SK-N-SH treated with all-trans-retinoic acid at 6 μM for 48 hours (cell line): ENCODE measurements at regions not wholly inside any gene's neighbourhood (a gene's known extent, or its start where the extent isn't known, plus 50 kb on each side); places are given as distances from the start of the nearest gene placed in this dataset.

Experiments used
- ARNTL ChIP-seq: fragments of 450-650 bp; formaldehyde crosslinking; IDR thresholded peaks from 2 replicates; pipeline ENCODE4 v1.5.0; 2020; ENCODE audit warnings: low read depth, mild to moderate bottlenecking, moderate library complexity, borderline replicate concordance
- BACH2 ChIP-seq: fragments of 250-450 bp; sonication (Bioruptor Pico); IDR thresholded peaks from 2 replicates; pipeline ENCODE4 v1.9.0; 2021; ENCODE audit warnings: mild to moderate bottlenecking, borderline replicate concordance
- CSDC2 ChIP-seq: fragments of 250-450 bp; sonication (Bioruptor Pico); IDR thresholded peaks from 2 replicates; pipeline ENCODE4 v1.5.0; 2020; ENCODE audit warnings: mild to moderate bottlenecking, moderate library complexity
- ESRRG ChIP-seq: fragments of 250-450 bp; sonication (Bioruptor Pico); IDR thresholded peaks from 2 replicates; pipeline ENCODE4 v1.6.1; 2021; ENCODE audit warnings: mild to moderate bottlenecking
- OSR1 ChIP-seq: fragments of 250-450 bp; sonication (Bioruptor Pico); IDR thresholded peaks from 2 replicates; pipeline ENCODE4 v1.8.0; 2022; ENCODE audit warnings: moderate library complexity, mild to moderate bottlenecking, inconsistent platforms
- RARB ChIP-seq: fragments of 250-450 bp; sonication (Bioruptor Pico); IDR thresholded peaks from 2 replicates; pipeline ENCODE4 v1.8.0; 2021; ENCODE audit warnings: mild to moderate bottlenecking, moderate library complexity
- TCF4 ChIP-seq: fragments of 250-450 bp; sonication (Bioruptor Pico); IDR thresholded peaks from 2 replicates; pipeline ENCODE4 v1.8.0; 2021; ENCODE audit warnings: mild to moderate bottlenecking, moderate library complexity, borderline replicate concordance
- ZC3H10 ChIP-seq: fragments of 250-450 bp; sonication (Bioruptor Pico); IDR thresholded peaks from 2 replicates; pipeline ENCODE4 v1.5.1; 2021; ENCODE audit warnings: mild to moderate bottlenecking, moderate library complexity
- ZFP3 ChIP-seq: fragments of 250-450 bp; sonication (Bioruptor Pico); IDR thresholded peaks from 2 replicates; pipeline ENCODE4 v1.5.0; 2020; ENCODE audit warnings: mild to moderate bottlenecking, moderate library complexity
- ZFP30 ChIP-seq: fragments of 450-650 bp; formaldehyde crosslinking; IDR thresholded peaks from 2 replicates; pipeline ENCODE4 v1.5.0; 2022; ENCODE audit warnings: mild to moderate bottlenecking, moderate library complexity
- ZNF8 ChIP-seq: fragments of 450-650 bp; formaldehyde crosslinking; IDR thresholded peaks from 2 replicates; pipeline ENCODE4 v1.5.0; 2020; ENCODE audit warnings: mild to moderate bottlenecking, moderate library complexity
- TF ChIP-seq, protein P1 (sequence below): fragments of 250-450 bp; sonication (Bioruptor Pico); IDR thresholded peaks from 2 replicates; pipeline ENCODE4 v1.5.1; 2020; ENCODE audit warnings: low read depth, mild to moderate bottlenecking, moderate library complexity
- TF ChIP-seq, protein P2 (sequence below): fragments of 250-450 bp; sonication (Bioruptor Pico); IDR thresholded peaks from 2 replicates; pipeline ENCODE4 v1.8.0; 2020; ENCODE audit warnings: mild to moderate bottlenecking, moderate library complexity, borderline replicate concordance
- TF ChIP-seq, protein P3 (sequence below): fragments of 250-450 bp; sonication (Bioruptor Pico); IDR thresholded peaks from 2 replicates; pipeline ENCODE4 v1.8.0; 2021; ENCODE audit warnings: low read depth, mild to moderate bottlenecking, moderate library complexity, borderline replicate concordance

DNA sequence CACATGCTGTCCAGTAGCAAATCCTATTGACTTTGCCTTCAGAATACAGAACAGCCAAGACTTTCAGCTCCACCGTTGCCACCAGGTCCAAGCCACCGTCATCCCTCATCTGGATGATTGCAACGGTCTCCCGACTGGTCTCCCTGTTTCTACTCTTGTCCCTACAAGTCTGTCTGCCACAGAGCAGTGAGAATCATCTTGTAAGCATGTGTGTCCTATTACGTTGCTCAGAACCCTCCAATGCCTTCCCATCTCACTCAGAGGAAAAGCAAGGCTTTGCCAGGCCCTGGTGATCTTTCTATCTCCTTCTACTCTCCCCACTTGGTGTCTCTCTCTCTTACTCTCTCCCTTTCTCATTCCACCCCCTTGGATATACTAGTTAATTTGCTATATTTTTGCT lies 76.7 kb upstream of the GDNF start:
- TF ChIP-seq ZNF8 (CRISPR knock-in tag) (no peak), TCF4 (CRISPR knock-in tag) (no peak), RARB (no peak), ZFP3 (CRISPR knock-in tag) (no peak), ARNTL (CRISPR knock-in tag) (no peak), ZC3H10 (CRISPR knock-in tag) (no peak), CSDC2 (CRISPR knock-in tag) (no peak), ZFP30 (CRISPR knock-in tag) (no peak), OSR1 (CRISPR knock-in tag) (no peak), ESRRG (CRISPR knock-in tag) (no peak), BACH2 (no peak)
- TF ChIP-seq, protein P1, sequence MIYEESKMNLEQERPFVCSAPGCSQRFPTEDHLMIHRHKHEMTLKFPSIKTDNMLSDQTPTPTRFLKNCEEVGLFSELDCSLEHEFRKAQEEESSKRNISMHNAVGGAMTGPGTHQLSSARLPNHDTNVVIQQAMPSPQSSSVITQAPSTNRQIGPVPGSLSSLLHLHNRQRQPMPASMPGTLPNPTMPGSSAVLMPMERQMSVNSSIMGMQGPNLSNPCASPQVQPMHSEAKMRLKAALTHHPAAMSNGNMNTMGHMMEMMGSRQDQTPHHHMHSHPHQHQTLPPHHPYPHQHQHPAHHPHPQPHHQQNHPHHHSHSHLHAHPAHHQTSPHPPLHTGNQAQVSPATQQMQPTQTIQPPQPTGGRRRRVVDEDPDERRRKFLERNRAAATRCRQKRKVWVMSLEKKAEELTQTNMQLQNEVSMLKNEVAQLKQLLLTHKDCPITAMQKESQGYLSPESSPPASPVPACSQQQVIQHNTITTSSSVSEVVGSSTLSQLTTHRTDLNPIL (CRISPR knock-in tag), result no peak
- TF ChIP-seq, protein P2, sequence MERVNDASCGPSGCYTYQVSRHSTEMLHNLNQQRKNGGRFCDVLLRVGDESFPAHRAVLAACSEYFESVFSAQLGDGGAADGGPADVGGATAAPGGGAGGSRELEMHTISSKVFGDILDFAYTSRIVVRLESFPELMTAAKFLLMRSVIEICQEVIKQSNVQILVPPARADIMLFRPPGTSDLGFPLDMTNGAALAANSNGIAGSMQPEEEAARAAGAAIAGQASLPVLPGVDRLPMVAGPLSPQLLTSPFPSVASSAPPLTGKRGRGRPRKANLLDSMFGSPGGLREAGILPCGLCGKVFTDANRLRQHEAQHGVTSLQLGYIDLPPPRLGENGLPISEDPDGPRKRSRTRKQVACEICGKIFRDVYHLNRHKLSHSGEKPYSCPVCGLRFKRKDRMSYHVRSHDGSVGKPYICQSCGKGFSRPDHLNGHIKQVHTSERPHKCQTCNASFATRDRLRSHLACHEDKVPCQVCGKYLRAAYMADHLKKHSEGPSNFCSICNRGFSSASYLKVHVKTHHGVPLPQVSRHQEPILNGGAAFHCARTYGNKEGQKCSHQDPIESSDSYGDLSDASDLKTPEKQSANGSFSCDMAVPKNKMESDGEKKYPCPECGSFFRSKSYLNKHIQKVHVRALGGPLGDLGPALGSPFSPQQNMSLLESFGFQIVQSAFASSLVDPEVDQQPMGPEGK (CRISPR knock-in tag), result no peak
- TF ChIP-seq, protein P3, sequence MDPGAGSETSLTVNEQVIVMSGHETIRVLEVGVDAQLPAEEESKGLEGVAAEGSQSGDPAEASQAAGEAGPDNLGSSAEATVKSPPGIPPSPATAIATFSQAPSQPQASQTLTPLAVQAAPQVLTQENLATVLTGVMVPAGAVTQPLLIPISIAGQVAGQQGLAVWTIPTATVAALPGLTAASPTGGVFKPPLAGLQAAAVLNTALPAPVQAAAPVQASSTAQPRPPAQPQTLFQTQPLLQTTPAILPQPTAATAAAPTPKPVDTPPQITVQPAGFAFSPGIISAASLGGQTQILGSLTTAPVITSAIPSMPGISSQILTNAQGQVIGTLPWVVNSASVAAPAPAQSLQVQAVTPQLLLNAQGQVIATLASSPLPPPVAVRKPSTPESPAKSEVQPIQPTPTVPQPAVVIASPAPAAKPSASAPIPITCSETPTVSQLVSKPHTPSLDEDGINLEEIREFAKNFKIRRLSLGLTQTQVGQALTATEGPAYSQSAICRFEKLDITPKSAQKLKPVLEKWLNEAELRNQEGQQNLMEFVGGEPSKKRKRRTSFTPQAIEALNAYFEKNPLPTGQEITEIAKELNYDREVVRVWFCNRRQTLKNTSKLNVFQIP (CRISPR knock-in tag), result no peak
